Neural progenitor cell (in vitro differentiated cells): ENCODE measurements at regions not wholly inside any gene's neighbourhood (a gene's known extent, or its start where the extent isn't known, plus 50 kb on each side); places are given as distances from the start of the nearest gene placed in this dataset.

Source experiments
- CTCF ChIP-seq: fragments of 200-600 bp; sonication (generic); IDR thresholded peaks from 2 replicates; pipeline ENCODE4 v1.5.1; 2017; ENCODE audit warnings: antibody characterized with exemption, mild to moderate bottlenecking
- EZH2 ChIP-seq: fragments of 200-600 bp; sonication (generic); IDR thresholded peaks from 2 replicates; pipeline ENCODE4 v1.6.1; 2017; ENCODE audit warnings: antibody characterized with exemption, mild to moderate bottlenecking, moderate library complexity
- EZH2phosphoT487 ChIP-seq: fragments of 200-600 bp; sonication (generic); IDR thresholded peaks from 2 replicates; pipeline ENCODE4 v1.6.1; 2017; ENCODE audit warnings: antibody characterized with exemption

DNA sequence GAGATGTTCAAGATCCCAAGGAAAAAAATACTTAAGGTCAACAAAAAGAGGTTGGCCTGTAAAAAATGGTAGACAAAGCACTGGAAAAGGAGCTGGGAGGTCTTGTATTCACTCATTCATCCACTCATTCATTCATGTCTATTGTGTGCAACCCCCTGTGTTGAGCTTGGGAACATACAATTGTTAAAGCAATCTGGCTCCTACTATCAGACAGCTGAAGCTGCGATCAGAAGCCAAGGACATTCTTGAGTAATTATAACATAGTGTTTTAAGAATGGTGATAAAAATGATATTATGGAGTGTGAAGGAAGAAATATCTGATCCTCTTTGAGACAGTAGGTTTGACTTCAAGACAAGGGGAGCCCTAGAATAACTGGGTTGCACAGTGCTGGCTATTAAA lies 693.4 kb downstream of the TOX3 start:
- TF ChIP-seq CTCF, result no peak
- TF ChIP-seq EZH2, result no peak
- no peak for TF ChIP-seq EZH2phosphoT487
